ENCODE measurements at regions not wholly inside any gene's neighbourhood (a gene's known extent, or its start where the extent isn't known, plus 50 kb on each side); places are given as distances from the start of the nearest gene placed in this dataset.

- Histone ChIP-seq H3K27me3 (ENCODE audit: control insufficient read depth in 2 of 2, insufficient read depth in 2 of 2, low read length in 2 of 2) (no peaks in the 10 kb centered on the region), H3K9me1 (ENCODE audit: control insufficient read depth, insufficient read depth, low read length) (no peaks in the 10 kb centered on the region), H3K4me3 (no peak overlapping the region), H4K20me1 (replicated peaks; ENCODE audit: control insufficient read depth, insufficient read depth, low read length) (no peaks in the 10 kb centered on the region), H3K79me2 (ENCODE audit: control insufficient read depth, insufficient read depth, low read length) (no peaks in the 10 kb centered on the region), H3K27ac (ENCODE audit: extremely low read depth, low read depth, low read length) (no peak overlapping the region), H3K36me3 (ENCODE audit: control insufficient read depth, insufficient read depth, low read length) (no peaks in the 10 kb centered on the region), H2AFZ (ENCODE audit: low read depth, low read length) (no peak overlapping the region), H3K9me3 (replicated peaks; ENCODE audit: control insufficient read depth, insufficient read depth, low read depth, low read length) (no peaks in the 10 kb centered on the region), H3K9ac (ENCODE audit: insufficient read depth in 1 of 2, low read depth in 2 of 2, low read length in 2 of 2) (no peak overlapping the region), H3K4me1 (replicated peaks in 1 of 2; ENCODE audit: control insufficient read depth in 2 of 2, insufficient read depth in 2 of 2, low read length in 2 of 2) (no peaks in the 10 kb centered on the region), H3K4me2 (ENCODE audit: insufficient read depth, low read length) (no peak overlapping the region)
- POLR2A ChIA-PET, result interaction anchor here (0.7 kb wide), 1 partner anchor 108 kb away, joined by 3 read pairs; no protein-coding TSS in a partner anchor
- intact Hi-C loops (cut with micrococcal nuclease) (no loop called here), in situ Hi-C loops (cut with MboI) (no loop called here)
- no peak for ATAC-seq
- FAIRE-seq, result no peak
- BruUV-seq (replicated peaks), result no TSS peak
- CTCF ChIA-PET (ENCODE audit: low intra/inter-chr PET ratio), result no interaction called here
- DNase-seq (ENCODE audit: extremely low read depth in 1 of 4, low spot score in 3 of 4), result no peak
- WGBS (ENCODE audit: insufficient coverage, low coverage, missing lambda C conversion rate), result 6% methylated on average over 27 of the region's 43 CpGs
- TF ChIP-seq MCM7 (IDR thresholded peaks at IDR 0.05) (no peak), THAP7 (CRISPR knock-in tag; IDR thresholded peaks at IDR 0.05) (no peak), TEAD4 (IDR thresholded peaks at IDR 0.05; ENCODE audit: low read length) (no peak), TEAD4 (CRISPR knock-in tag; IDR thresholded peaks at IDR 0.05; ENCODE audit: borderline replicate concordance) (no peak), SMAD2 (IDR thresholded peaks at IDR 0.05; ENCODE audit: low read depth, low read length) (no peak), ZNF717 (CRISPR knock-in tag; IDR thresholded peaks at IDR 0.05) (no peak), PTRF (tag; IDR thresholded peaks at IDR 0.05) (no peak), CXXC5 (CRISPR knock-in tag; IDR thresholded peaks at IDR 0.05) (no peak), ZFPM2 (CRISPR knock-in tag; IDR thresholded peaks at IDR 0.05) (no peak), ZNF280A (IDR thresholded peaks at IDR 0.05; ENCODE audit: low read depth, partially characterized antibody) (no peak), ZBTB40 (IDR thresholded peaks at IDR 0.05) (no peak), ZBTB40 (CRISPR knock-in tag; IDR thresholded peaks at IDR 0.05) (no peak)
Measured at GRCh38 chr16:35749253-35750141, 2290.1 kb downstream of the TP53TG3F start.

Measured in K562 (cell line).